GM21737 (cell line): ENCODE measurements at regions not wholly inside any gene's neighbourhood (a gene's known extent, or its start where the extent isn't known, plus 50 kb on each side); places are given as distances from the start of the nearest gene placed in this dataset.

Source experiments
- ATAC-seq: cut with Tn5 transposase; IDR thresholded peaks from one replicate; pipeline ENCODE4 v1.9.1; 2021; ENCODE audit warnings: mild to moderate bottlenecking, moderate library complexity; ENCODE audit not compliant: unreplicated experiment

- ATAC-seq, result no peak
Measured at GRCh38 chr20:60359010-60359409, 400.8 kb downstream of the CDH26 start.

- ATAC-seq, result no peak
Measured at GRCh38 chr20:60361761-60362395, 403.7 kb downstream of the CDH26 start.

- no peak for ATAC-seq
Measured at GRCh38 chr20:60362531-60362930, 404.3 kb downstream of the CDH26 start.

GRCh38 chr20:60363698-60364097 lies 405.5 kb downstream of the CDH26 start:
- ATAC-seq, result no peak

- no peak for ATAC-seq
Measured at GRCh38 chr20:60365064-60365666, 406.9 kb downstream of the CDH26 start.

- no peak for ATAC-seq
Measured at GRCh38 chr20:60365882-60366281, 407.7 kb downstream of the CDH26 start.

- no peak for ATAC-seq
Measured at GRCh38 chr20:60371384-60371783, 413.2 kb downstream of the CDH26 start.

GRCh38 chr20:60372275-60372674 lies 414.1 kb downstream of the CDH26 start:
- no peak for ATAC-seq

- ATAC-seq, result no peak
Measured at GRCh38 chr20:60372822-60373221, 414.6 kb downstream of the CDH26 start.

- no peak for ATAC-seq
Measured at GRCh38 chr20:60378620-60379019, 420.4 kb downstream of the CDH26 start.

GRCh38 chr20:60381643-60382400 lies 423.6 kb downstream of the CDH26 start:
- no peak for ATAC-seq

- no peak for ATAC-seq
Measured at GRCh38 chr20:60389441-60389840, 431.2 kb downstream of the CDH26 start.

GRCh38 chr20:60389882-60390281 lies 431.7 kb downstream of the CDH26 start:
- ATAC-seq, result no peak

GRCh38 chr20:60395991-60396390 lies 437.8 kb downstream of the CDH26 start:
- ATAC-seq, result no peak

- no peak for ATAC-seq
Measured at GRCh38 chr20:60400567-60400966, 442.3 kb downstream of the CDH26 start.

GRCh38 chr20:60402189-60403058 lies 444.2 kb downstream of the CDH26 start:
- no peak for ATAC-seq

GRCh38 chr20:60403105-60403741 lies 445.0 kb downstream of the CDH26 start:
- no peak for ATAC-seq

- no peak for ATAC-seq
Measured at GRCh38 chr20:60407011-60407771, 449.0 kb downstream of the CDH26 start.

GRCh38 chr20:60407938-60408337 lies 449.7 kb downstream of the CDH26 start:
- no peak for ATAC-seq

GRCh38 chr20:60408435-60408834 lies 450.2 kb downstream of the CDH26 start:
- no peak for ATAC-seq
